Peyer's patch (tissue), 4 donors: ENCODE measurements at regions not wholly inside any gene's neighbourhood (a gene's known extent, or its start where the extent isn't known, plus 50 kb on each side); places are given as distances from the start of the nearest gene placed in this dataset.
"Not testable (repeated sequence)": the region's sequence is repeated elsewhere in the genome, so short reads cannot be mapped to it uniquely, and the experiment has no call there.

Source experiments
- CTCF ChIP-seq, 6 experiments: fragments of 450-650 bp in 4 of 6; fragments of 200-600 bp in 2 of 6; sonication (generic) in 1 of 6; IDR thresholded peaks; one replicate each; pipeline ENCODE4 v1.5.1; 2017 to 2019; ENCODE audit warnings: antibody characterized with exemption in 6 of 6, mild to moderate bottlenecking in 3 of 6, moderate library complexity in 1 of 6
- POLR2A ChIP-seq, 2 donors: fragments of 450-650 bp; IDR thresholded peaks; one replicate each; pipeline ENCODE4 v1.5.1; 2017; ENCODE audit warnings: antibody characterized with exemption in 2 of 2, mild to moderate bottlenecking in 2 of 2, moderate library complexity in 2 of 2

- not testable (repeated sequence) for TF ChIP-seq CTCF, POLR2A (IDR thresholded peaks at IDR 0.05)
These were observed 315.3 kb downstream of the PREX1 start for GRCh38 chr20:48512539-48512938.
